Uterus (tissue), 2 donors: ENCODE measurements at regions not wholly inside any gene's neighbourhood (a gene's known extent, or its start where the extent isn't known, plus 50 kb on each side); places are given as distances from the start of the nearest gene placed in this dataset.

Source experiments
- POLR2A ChIP-seq, 2 donors: fragments of 450-650 bp; IDR thresholded peaks; one replicate each; pipeline ENCODE4 v1.6.1; 2016; ENCODE audit warnings: antibody characterized with exemption in 2 of 2, mild to moderate bottlenecking in 1 of 2, moderate library complexity in 1 of 2
- TF ChIP-seq, protein P1 (sequence below), 4 experiments: fragments of 200-600 bp in 2 of 4; fragments of 450-650 bp in 2 of 4; sonication (generic) in 2 of 4; IDR thresholded peaks; one replicate each; pipeline ENCODE4 v1.5.1; 2016 to 2019; ENCODE audit warnings: antibody characterized with exemption in 4 of 4, mild to moderate bottlenecking in 2 of 4, moderate library complexity in 1 of 4

DNA sequence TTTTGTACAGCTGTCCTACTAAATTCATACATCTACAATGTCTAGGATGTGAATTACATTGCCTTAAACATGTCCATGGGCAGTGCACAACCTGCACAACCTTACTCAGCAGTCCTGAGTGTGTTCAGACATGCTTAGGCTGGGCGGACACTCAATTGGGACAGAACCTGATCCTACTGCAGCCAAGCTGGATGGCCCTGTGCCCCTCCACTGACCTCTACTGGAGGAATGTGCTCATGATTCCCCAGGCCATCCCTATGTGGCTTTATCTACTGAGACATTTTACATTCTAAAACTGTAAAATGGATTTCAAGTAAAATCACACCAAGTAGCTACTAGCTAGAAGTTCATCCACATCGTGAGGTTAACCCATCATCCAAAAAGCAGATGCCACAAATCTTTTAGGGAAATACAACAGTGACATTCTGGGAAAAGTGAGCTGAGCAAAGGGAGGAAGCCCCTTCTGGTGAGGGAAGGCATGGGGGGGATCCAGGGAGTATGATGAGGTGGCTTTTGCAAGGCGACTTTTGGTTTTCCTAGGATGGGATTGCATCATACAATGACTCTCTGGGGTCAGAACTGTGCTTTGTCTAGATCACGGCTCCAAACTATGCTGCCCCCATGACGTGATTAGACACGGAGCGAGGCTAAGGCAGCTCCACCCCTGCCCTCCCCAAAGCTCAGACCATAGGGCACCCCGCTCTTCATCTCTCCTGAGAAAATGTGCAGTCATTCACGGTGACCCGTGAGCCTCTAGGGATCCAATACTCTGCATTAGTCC is 911.7 kb upstream of the TMEM132C start:
- TF ChIP-seq, protein P1, sequence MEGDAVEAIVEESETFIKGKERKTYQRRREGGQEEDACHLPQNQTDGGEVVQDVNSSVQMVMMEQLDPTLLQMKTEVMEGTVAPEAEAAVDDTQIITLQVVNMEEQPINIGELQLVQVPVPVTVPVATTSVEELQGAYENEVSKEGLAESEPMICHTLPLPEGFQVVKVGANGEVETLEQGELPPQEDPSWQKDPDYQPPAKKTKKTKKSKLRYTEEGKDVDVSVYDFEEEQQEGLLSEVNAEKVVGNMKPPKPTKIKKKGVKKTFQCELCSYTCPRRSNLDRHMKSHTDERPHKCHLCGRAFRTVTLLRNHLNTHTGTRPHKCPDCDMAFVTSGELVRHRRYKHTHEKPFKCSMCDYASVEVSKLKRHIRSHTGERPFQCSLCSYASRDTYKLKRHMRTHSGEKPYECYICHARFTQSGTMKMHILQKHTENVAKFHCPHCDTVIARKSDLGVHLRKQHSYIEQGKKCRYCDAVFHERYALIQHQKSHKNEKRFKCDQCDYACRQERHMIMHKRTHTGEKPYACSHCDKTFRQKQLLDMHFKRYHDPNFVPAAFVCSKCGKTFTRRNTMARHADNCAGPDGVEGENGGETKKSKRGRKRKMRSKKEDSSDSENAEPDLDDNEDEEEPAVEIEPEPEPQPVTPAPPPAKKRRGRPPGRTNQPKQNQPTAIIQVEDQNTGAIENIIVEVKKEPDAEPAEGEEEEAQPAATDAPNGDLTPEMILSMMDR (IDR thresholded peaks at IDR 0.05): no peak
- no peak for TF ChIP-seq POLR2A (IDR thresholded peaks at IDR 0.05)
